ENCODE measurements at regions not wholly inside any gene's neighbourhood (a gene's known extent, or its start where the extent isn't known, plus 50 kb on each side); places are given as distances from the start of the nearest gene placed in this dataset.

DNA sequence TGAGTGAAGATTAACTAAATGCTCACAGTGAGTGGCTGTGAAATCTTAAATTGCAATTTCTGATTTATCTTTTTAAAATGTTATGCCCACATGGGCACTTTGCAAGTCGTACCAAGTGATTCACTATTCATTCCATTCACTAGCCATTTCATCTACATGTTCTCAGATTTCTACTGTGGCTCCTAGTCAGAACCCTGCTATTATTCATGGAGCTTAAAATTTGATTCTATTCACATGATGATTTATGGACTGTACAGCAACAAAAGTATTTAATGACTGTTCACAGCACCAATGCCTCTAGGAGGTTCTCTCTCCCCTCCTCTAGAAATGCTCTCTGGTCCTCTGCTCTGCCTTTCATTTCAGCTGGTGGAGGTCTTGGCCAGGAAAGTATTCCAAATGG is 133.5 kb upstream of the MAP3K7 start:
- TF ChIP-seq, protein P1, sequence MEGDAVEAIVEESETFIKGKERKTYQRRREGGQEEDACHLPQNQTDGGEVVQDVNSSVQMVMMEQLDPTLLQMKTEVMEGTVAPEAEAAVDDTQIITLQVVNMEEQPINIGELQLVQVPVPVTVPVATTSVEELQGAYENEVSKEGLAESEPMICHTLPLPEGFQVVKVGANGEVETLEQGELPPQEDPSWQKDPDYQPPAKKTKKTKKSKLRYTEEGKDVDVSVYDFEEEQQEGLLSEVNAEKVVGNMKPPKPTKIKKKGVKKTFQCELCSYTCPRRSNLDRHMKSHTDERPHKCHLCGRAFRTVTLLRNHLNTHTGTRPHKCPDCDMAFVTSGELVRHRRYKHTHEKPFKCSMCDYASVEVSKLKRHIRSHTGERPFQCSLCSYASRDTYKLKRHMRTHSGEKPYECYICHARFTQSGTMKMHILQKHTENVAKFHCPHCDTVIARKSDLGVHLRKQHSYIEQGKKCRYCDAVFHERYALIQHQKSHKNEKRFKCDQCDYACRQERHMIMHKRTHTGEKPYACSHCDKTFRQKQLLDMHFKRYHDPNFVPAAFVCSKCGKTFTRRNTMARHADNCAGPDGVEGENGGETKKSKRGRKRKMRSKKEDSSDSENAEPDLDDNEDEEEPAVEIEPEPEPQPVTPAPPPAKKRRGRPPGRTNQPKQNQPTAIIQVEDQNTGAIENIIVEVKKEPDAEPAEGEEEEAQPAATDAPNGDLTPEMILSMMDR (IDR thresholded peaks at IDR 0.05; ENCODE audit: borderline replicate concordance, control extremely low read depth, extremely low read depth, insufficient read depth, missing control alignments): no peak
- DNase-seq (ENCODE audit: low spot score): no peak
- in situ Hi-C loops (cut with MboI; ENCODE audit: low sequenced_read_pairs, unreplicated experiment): no loop called here

DNA sequence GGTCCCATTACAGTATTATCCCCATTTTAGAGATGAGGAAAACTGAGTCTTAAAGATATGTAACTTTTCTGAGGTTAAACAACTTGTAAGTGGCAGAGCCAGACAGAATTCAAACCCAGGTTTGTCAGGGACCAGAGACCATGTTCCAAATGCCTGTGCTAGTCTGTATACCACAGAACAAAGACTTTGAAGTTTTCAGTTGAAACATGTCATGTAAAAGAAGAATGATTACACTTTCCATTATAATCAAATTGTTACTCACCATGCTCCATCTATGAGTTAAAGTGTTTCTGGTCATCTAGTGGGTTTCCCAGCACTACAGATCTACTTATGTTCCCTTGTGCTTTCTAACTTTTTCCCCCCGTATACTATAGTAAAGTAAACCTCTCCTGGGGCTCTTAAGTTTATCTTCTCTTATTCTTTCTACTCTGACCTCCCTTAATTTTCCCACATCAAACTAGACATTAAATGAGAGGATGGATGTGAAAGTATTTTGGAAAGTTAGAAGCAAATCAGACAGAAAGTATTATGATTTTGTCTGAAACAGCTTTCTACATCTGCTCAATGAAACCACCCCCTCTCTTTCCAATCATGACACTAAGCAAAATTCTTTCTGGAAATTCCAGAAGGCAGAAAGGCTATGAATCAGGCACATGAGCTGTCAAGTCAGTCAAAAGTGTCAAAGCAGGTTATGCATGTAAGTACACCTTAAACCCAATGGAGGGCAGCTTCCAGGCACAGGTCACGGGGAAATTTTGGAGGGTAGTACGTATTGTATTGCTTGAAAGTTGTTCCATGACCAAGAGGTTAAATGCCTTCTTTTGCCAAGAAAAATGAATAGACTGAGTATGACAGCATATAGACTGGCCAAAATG is 132.7 kb upstream of the MAP3K7 start:
- DNase-seq (ENCODE audit: low spot score): no peak
- in situ Hi-C loops (cut with MboI; ENCODE audit: low sequenced_read_pairs, unreplicated experiment): no loop called here
- TF ChIP-seq, protein P1 (IDR thresholded peaks at IDR 0.05; ENCODE audit: borderline replicate concordance, control extremely low read depth, extremely low read depth, insufficient read depth, missing control alignments): no peak

DNA sequence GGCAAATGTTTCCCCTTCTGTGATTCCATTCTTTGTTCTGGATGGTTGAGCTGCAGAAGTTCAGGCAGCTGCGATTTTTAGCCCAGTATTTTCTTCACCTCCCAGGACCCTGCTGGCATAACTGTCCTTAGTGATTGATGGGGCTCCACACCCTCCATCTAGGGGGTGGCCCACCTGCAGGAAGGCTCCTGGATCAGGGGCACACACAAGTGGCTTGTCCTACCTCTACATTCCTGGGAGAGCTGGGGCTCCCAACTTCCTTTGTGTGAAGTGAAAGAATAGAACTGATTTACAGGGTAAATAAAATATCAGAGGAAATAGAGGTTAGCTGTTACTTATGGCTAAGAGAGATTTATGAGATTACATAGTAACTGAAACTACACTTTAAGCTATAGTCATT is 129.5 kb upstream of the MAP3K7 start:
- no peak for DNase-seq (ENCODE audit: low spot score)
- in situ Hi-C loops (cut with MboI; ENCODE audit: low sequenced_read_pairs, unreplicated experiment): no loop called here
- TF ChIP-seq, protein P1 (IDR thresholded peaks at IDR 0.05; ENCODE audit: borderline replicate concordance, control extremely low read depth, extremely low read depth, insufficient read depth, missing control alignments): no peak

DNA sequence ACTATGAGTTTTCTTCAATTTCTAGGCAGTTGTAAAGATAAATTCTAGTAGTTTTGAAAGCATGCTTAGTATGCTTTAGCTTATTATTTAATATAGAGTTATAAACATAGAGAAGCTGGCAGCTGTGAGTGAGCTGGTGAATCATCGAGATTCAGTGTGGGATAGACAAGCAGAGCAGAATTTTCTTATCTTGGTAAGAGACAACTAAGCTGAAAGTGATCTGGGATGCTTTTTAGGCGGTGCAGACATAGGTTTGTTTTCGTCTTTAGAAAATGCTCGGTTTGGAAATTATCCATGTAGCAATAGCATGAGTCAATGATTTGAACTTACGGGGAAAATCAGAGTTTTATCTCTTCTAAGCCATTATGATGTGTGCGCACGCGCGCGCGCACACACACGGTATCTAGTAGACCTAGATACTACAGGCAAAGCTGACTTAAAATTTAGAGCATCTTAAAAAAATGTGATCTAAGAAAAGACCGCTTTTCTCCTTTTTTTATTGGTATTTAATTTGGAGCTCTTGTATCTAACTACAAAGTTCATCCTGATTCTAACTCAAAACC is 128.3 kb upstream of the MAP3K7 start:
- TF ChIP-seq, protein P1 (IDR thresholded peaks at IDR 0.05; ENCODE audit: borderline replicate concordance, control extremely low read depth, extremely low read depth, insufficient read depth, missing control alignments): no peak
- no peak for DNase-seq (ENCODE audit: low spot score)
- in situ Hi-C loops (cut with MboI; ENCODE audit: low sequenced_read_pairs, unreplicated experiment): no loop called here

DNA sequence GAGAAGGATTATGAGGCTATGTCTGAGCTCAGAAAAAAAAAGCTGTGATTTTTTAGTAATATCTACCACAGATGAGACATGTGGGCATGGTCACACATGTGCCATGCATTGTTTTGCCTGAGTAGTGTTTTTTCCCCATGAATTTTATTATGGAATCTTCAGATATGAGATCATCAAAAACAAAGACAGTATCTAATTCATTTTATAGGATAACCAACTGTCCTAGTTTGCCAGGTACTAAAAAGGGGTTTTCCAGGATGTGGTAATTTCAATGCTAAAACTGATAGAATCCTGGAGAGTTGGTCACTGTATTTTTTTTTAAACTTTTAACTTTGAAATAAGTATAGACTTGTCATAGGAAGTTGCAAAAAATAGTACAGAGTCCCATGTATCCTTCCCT is 127.4 kb upstream of the MAP3K7 start:
- DNase-seq (ENCODE audit: low spot score): no peak

DNA sequence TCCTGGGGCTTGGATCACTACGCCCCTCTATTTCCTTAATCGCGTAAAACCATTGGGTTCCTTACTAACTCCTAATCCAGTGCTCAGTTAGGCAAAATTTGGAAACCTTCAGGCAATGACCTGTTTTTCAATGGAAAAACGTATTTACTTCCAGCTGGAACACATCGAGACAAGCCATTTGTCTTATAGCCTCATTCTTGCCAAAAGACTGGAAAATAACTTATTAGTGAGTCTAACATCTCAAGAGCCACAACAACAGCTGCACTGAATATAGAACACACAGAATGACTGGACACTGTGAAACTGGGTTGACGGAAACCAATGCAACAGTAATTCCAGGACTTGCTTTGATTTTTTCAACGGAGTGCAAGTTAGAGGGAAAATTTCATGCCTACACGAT is 125.2 kb upstream of the MAP3K7 start:
- DNase-seq (ENCODE audit: low spot score): no peak
- in situ Hi-C loops (cut with MboI; ENCODE audit: low sequenced_read_pairs, unreplicated experiment): no loop called here
- TF ChIP-seq, protein P1 (IDR thresholded peaks at IDR 0.05; ENCODE audit: borderline replicate concordance, control extremely low read depth, extremely low read depth, insufficient read depth, missing control alignments): no peak

More for the DNA sequence above, 127.4 kb upstream of the MAP3K7 start:
- TF ChIP-seq, protein P1 (IDR thresholded peaks at IDR 0.05; ENCODE audit: borderline replicate concordance, control extremely low read depth, extremely low read depth, insufficient read depth, missing control alignments): no peak
- in situ Hi-C loops (cut with MboI; ENCODE audit: low sequenced_read_pairs, unreplicated experiment): no loop called here

All from GM13976 (cell line).